ENCODE measurements at regions not wholly inside any gene's neighbourhood (a gene's known extent, or its start where the extent isn't known, plus 50 kb on each side); places are given as distances from the start of the nearest gene placed in this dataset.

DNA sequence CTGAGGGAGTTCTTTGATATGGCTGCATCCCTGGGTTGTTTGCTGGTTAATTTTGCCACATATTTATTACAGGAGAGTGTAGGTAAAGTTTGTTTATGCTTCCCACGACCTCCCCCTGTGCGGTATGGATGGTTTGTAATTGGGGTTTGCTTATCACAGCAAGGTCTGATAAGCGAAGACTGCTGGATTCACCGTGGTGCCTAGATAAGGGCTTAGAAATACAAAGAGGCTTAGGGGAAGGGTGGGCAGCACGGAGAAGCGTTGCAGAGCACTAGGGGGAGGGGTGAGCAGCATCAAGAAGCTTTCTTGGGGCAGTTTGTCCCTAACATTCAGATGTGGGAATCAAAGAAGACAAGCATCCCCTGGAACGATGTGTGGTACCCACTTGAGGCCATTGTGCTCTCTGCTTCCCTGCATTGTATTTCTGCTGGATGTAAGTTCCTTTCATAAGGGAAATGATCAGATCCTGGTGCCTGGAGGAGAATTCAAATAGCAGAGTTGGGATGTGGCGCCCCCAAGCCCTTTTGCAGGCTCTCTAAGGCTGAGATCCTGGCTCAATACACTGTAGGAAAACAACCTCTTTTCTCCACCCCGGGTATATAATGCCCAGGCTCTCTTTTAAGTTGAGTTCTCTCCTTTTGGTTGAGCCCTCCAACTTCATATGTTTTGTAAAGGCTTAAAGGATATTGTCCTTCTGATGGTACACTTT, 598.1 kb upstream of the ADGRL4 start:
- no peaks in the 10 kb centered on the region for H3K9me3 ChIP-seq
- no peaks in the 10 kb centered on the region for H3K36me3 ChIP-seq (ENCODE audit: low read depth, missing control alignments)
- no peak overlapping the region for H3K4me3 ChIP-seq
- no peak overlapping the region for H3K27ac ChIP-seq
- DNase-seq = no peak
- H3K4me1 ChIP-seq = no peaks in the 10 kb centered on the region
- TF ChIP-seq CTCF (IDR thresholded peaks at IDR 0.05) = no peak
- no peak for TF ChIP-seq POLR2A (IDR thresholded peaks at IDR 0.05)
- no peaks in the 10 kb centered on the region for H3K27me3 ChIP-seq
- intact Hi-C loops (cut with DNase I; ENCODE audit: low total_unique reads) = no loop called here
- WGBS, 2 donors = 33 to 46% methylated on average over 9 of the region's 9 CpGs

- intact Hi-C loops (cut with DNase I; ENCODE audit: low total_unique reads) = no loop called here
- Histone ChIP-seq H3K9me3 (no peaks in the 10 kb centered on the region), H3K27ac (no peak overlapping the region), H3K36me3 (ENCODE audit: low read depth, missing control alignments) (no peaks in the 10 kb centered on the region), H3K27me3 (no peaks in the 10 kb centered on the region), H3K4me3 (no peak overlapping the region), H3K4me1 (no peaks in the 10 kb centered on the region)
- WGBS, 2 donors = 74 to 76% methylated on average over 2 of the region's 2 CpGs
- no peak for TF ChIP-seq CTCF (IDR thresholded peaks at IDR 0.05)
- no peak for TF ChIP-seq POLR2A (IDR thresholded peaks at IDR 0.05)
- DNase-seq = no peak
Observed at GRCh38 chr1:79603843-79604242, 597.3 kb upstream of the ADGRL4 start.

DNA sequence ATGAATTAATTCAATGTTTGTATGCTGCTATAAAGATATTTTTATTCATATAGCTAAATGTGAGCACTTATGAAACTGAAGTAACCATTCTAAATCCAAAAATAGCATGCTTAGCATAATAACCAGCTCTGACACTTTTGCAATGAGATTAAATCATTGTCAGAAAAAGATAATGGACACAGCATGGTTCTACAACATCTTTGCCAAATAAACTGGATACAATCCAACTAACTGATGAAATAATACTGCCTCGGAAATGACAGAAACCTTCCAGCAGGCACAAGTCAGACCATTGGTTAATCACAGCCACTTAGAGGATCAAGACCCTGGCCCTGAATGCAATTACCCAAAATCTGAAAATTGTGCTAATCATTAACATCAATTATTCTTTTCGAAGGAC, 592.7 kb upstream of the ADGRL4 start:
- no peak overlapping the region for H3K4me3 ChIP-seq
- intact Hi-C loops (cut with DNase I; ENCODE audit: low total_unique reads) = no loop called here
- no peak for DNase-seq
- no peaks in the 10 kb centered on the region for H3K36me3 ChIP-seq (ENCODE audit: low read depth, missing control alignments)
- H3K27ac ChIP-seq = no peak overlapping the region
- H3K27me3 ChIP-seq = no peaks in the 10 kb centered on the region
- H3K9me3 ChIP-seq = no peaks in the 10 kb centered on the region
- H3K4me1 ChIP-seq = no peaks in the 10 kb centered on the region
- WGBS, 2 donors = 71 to 87% methylated on average over 2 of the region's 2 CpGs
- TF ChIP-seq CTCF (IDR thresholded peaks at IDR 0.05) = no peak

DNA sequence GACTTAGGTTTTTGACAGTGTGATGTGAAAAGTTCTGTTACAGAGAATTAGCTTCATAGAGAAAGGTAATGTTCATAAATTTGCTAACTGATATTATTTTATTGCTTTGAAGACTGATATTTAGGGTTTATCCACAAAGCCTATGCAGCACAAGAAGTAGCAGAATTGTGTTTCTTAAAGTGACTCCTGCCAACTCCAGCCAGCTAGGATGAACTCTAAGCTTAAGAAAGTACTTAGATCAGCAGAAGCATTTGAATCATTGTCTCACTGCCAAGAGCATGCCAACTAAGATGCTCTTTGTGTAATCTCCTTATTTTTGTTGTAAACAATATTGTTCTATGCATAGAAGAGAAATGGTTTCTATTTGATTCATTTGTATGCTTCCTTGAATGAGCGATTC, 589.4 kb upstream of the ADGRL4 start:
- no peak overlapping the region for H3K4me3 ChIP-seq

More for the DNA sequence above, 589.4 kb upstream of the ADGRL4 start:
- no peaks in the 10 kb centered on the region for H3K9me3 ChIP-seq
- no peaks in the 10 kb centered on the region for H3K27me3 ChIP-seq
- DNase-seq = no peak
- WGBS, 2 donors = 87 to 98% methylated on average over 1 of the region's 1 CpG
- no peak for TF ChIP-seq CTCF (IDR thresholded peaks at IDR 0.05)
- no peak for TF ChIP-seq POLR2A (IDR thresholded peaks at IDR 0.05)
- no peaks in the 10 kb centered on the region for H3K4me1 ChIP-seq
- intact Hi-C loops (cut with DNase I; ENCODE audit: low total_unique reads) = no loop called here
- H3K36me3 ChIP-seq (ENCODE audit: low read depth, missing control alignments) = no peaks in the 10 kb centered on the region
- H3K27ac ChIP-seq = no peak overlapping the region
